Glutamatergic neuron (in vitro differentiated cells): ENCODE measurements at regions not wholly inside any gene's neighbourhood (a gene's known extent, or its start where the extent isn't known, plus 50 kb on each side); places are given as distances from the start of the nearest gene placed in this dataset.

ENCODE experiments used
- DNase-seq: peaks from one replicate; pipeline ENCODE4 v3.0.0; 2022
- H3K27ac Mint-ChIP-seq: one replicate; pipeline ENCODE4 v1.8.0; 2020; ENCODE audit warnings: mild to moderate bottlenecking, mixed read lengths, inconsistent platforms; ENCODE audit not compliant: unreplicated experiment
- H3K27me3 Mint-ChIP-seq: one replicate; pipeline ENCODE4 v1.8.0; 2020; ENCODE audit warnings: mild to moderate bottlenecking, moderate library complexity, mixed read lengths, inconsistent platforms; ENCODE audit not compliant: unreplicated experiment
- H3K36me3 Mint-ChIP-seq: one replicate; pipeline ENCODE4 v1.8.0; 2020; ENCODE audit warnings: mild to moderate bottlenecking, mixed read lengths, inconsistent platforms; ENCODE audit not compliant: unreplicated experiment
- H3K4me1 Mint-ChIP-seq: one replicate; pipeline ENCODE4 v1.8.0; 2020; ENCODE audit warnings: mild to moderate bottlenecking, low read depth, mixed read lengths, inconsistent platforms; ENCODE audit not compliant: unreplicated experiment
- H3K4me3 Mint-ChIP-seq: one replicate; pipeline ENCODE4 v1.8.0; 2020; ENCODE audit warnings: mild to moderate bottlenecking, mixed read lengths, inconsistent platforms; ENCODE audit not compliant: unreplicated experiment
- H3K9me3 Mint-ChIP-seq: one replicate; pipeline ENCODE4 v1.8.0; 2020; ENCODE audit warnings: mild to moderate bottlenecking, moderate library complexity, mixed read lengths, inconsistent platforms; ENCODE audit not compliant: unreplicated experiment
- CTCF ChIP-seq: fragments of 200-600 bp; sonication (generic); IDR thresholded peaks from one replicate; pipeline ENCODE4 v1.5.0; 2021; ENCODE audit not compliant: partially characterized antibody, unreplicated experiment

DNA sequence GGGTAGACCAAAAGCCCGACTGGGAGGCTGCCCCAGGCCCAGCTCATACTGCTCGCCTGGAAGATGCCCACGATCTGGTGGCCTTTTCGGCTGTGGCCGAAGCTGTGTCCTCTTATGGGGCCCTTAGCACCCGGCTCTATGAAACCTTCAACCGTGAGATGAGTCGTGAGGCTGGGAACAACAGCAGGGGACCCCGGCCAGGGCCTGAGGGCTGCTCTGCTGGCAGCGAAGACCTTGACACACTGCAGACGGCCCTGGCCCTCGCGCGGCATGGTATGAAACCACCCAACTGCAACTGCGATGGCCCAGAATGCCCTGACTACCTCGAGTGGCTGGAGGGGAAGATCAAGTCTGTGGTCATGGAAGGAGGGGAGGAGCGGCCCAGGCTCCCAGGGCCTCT is 61.7 kb downstream of the TET3 start:
- H3K9me3 Mint-ChIP-seq, result peaks cover 8% of the 10 kb centered on the region
- H3K4me1 Mint-ChIP-seq, result peaks cover 53% of the 10 kb centered on the region
- H3K36me3 Mint-ChIP-seq, result peaks cover 14% of the 10 kb centered on the region
- H3K4me3 Mint-ChIP-seq, result no peak overlapping the region
- peaks cover 17% of the 10 kb centered on the region for H3K27me3 Mint-ChIP-seq
- no peak for TF ChIP-seq CTCF
- DNase-seq, result no peak
- H3K27ac Mint-ChIP-seq, result no peak overlapping the region

DNA sequence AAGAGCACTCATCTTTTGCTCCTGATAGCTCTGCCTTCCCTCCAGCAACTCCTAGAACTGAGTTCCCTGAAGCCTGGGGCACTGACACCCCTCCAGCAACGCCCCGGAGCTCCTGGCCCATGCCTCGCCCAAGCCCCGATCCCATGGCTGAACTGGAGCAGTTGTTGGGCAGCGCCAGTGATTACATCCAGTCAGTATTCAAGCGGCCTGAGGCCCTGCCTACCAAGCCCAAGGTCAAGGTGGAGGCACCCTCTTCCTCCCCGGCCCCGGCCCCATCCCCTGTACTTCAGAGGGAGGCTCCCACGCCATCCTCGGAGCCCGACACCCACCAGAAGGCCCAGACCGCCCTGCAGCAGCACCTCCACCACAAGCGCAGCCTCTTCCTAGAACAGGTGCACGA is 62.4 kb downstream of the TET3 start:
- TF ChIP-seq CTCF, result no peak
- Mint-ChIP-seq H3K4me3 (no peak overlapping the region), H3K36me3 (peaks cover 14% of the 10 kb centered on the region), H3K9me3 (peaks cover 8% of the 10 kb centered on the region), H3K4me1 (peaks cover 48% of the 10 kb centered on the region), H3K27ac (peak overlapping the region; percentile 5), H3K27me3 (peaks cover 17% of the 10 kb centered on the region)
- no peak for DNase-seq

DNA sequence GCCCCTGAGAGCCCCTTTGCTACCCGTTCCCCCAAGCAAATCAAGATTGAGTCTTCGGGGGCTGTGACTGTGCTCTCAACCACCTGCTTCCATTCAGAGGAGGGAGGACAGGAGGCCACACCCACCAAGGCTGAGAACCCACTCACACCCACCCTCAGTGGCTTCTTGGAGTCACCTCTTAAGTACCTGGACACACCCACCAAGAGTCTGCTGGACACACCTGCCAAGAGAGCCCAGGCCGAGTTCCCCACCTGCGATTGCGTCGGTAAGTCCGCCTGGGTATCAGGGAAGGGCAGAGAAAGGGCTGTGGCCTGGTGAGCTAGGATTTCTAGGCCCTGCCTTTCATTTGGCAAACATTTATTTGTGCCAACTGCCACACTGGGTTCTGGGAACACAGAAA is 63.4 kb downstream of the TET3 start:
- peaks cover 14% of the 10 kb centered on the region for H3K36me3 Mint-ChIP-seq

GRCh38 chr2:74048843-74049519 is 64.3 kb downstream of the TET3 start:
- peak overlapping the region; percentile 65 for H3K4me3 Mint-ChIP-seq
- peaks cover 11% of the 10 kb centered on the region for H3K9me3 Mint-ChIP-seq
- H3K4me1 Mint-ChIP-seq, result peaks cover 47% of the 10 kb centered on the region
- TF ChIP-seq CTCF, result no peak
- no peak for DNase-seq
- peaks cover 14% of the 10 kb centered on the region for H3K36me3 Mint-ChIP-seq
- H3K27me3 Mint-ChIP-seq, result peaks cover 13% of the 10 kb centered on the region
- peak overlapping the region; percentile 53 for H3K27ac Mint-ChIP-seq

More for the DNA sequence above, 63.4 kb downstream of the TET3 start:
- Mint-ChIP-seq H3K27ac (no peak overlapping the region), H3K9me3 (peaks cover 9% of the 10 kb centered on the region), H3K4me1 (peaks cover 42% of the 10 kb centered on the region), H3K4me3 (no peak overlapping the region), H3K27me3 (peaks cover 12% of the 10 kb centered on the region)
- no peak for DNase-seq
- no peak for TF ChIP-seq CTCF

DNA sequence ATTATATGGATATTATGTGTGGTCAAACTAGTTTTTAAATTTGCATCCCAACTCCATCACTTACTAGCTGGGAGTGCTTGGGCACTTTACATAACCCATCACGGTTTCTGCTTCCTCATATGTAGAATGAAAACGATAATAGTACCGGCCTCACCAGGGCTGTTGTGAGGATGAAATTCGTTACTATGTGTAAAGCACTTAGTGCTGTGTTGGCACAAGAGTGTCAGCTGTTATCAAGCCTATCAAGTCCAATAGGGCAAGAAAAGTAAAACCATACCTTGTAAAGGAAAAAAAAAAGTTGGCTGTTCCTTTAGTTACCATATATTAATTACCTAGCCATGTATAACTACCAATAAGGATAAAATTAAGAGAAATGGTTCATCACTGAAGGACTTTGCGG is 65.4 kb downstream of the TET3 start:
- peaks cover 13% of the 10 kb centered on the region for H3K9me3 Mint-ChIP-seq
- DNase-seq, result no peak
- H3K27ac Mint-ChIP-seq, result no peak overlapping the region
- H3K36me3 Mint-ChIP-seq, result peaks cover 14% of the 10 kb centered on the region
- H3K4me1 Mint-ChIP-seq, result peaks cover 49% of the 10 kb centered on the region
- TF ChIP-seq CTCF, result no peak
- peaks cover 18% of the 10 kb centered on the region for H3K27me3 Mint-ChIP-seq
- H3K4me3 Mint-ChIP-seq, result no peak overlapping the region
